ENCODE measurements at regions not wholly inside any gene's neighbourhood (a gene's known extent, or its start where the extent isn't known, plus 50 kb on each side); places are given as distances from the start of the nearest gene placed in this dataset.
A peak's percentile ranks its signal among the peaks of the same experiment; 100 is the strongest.
"Not testable (repeated sequence)": the region's sequence is repeated elsewhere in the genome, so short reads cannot be mapped to it uniquely, and the experiment has no call there.

GRCh38 chr11:13183826-13184196 lies 93.8 kb upstream of the BMAL1 start:
- no peak for DNase-seq

GRCh38 chr11:13184295-13184794 lies 93.2 kb upstream of the BMAL1 start:
- no peak for DNase-seq

- no peak for DNase-seq
Measured at GRCh38 chr11:13188179-13188578, 89.4 kb upstream of the BMAL1 start.

GRCh38 chr11:13189561-13190426 lies 87.8 kb upstream of the BMAL1 start:
- DNase-seq, result no peak

- no peak for DNase-seq
Measured at GRCh38 chr11:13193613-13194012, 84.0 kb upstream of the BMAL1 start.

GRCh38 chr11:13197374-13197773 lies 80.2 kb upstream of the BMAL1 start:
- not testable (repeated sequence) for DNase-seq

- DNase-seq, result no peak
Measured at GRCh38 chr11:13205486-13205885, 72.1 kb upstream of the BMAL1 start.

- no peak for DNase-seq
Measured at GRCh38 chr11:13206086-13206640, 71.4 kb upstream of the BMAL1 start.

- no peak for DNase-seq
Measured at GRCh38 chr11:13207270-13207664, 70.3 kb upstream of the BMAL1 start.

GRCh38 chr11:13207665-13208594 lies 69.7 kb upstream of the BMAL1 start:
- no peak for DNase-seq

- DNase-seq, result no peak
Measured at GRCh38 chr11:13208921-13209320, 68.7 kb upstream of the BMAL1 start.

GRCh38 chr11:13209379-13209778 lies 68.2 kb upstream of the BMAL1 start:
- no peak for DNase-seq

- DNase-seq, result no peak
Measured at GRCh38 chr11:13210424-13210823, 67.2 kb upstream of the BMAL1 start.

- no peak for DNase-seq
Measured at GRCh38 chr11:13214276-13214675, 63.3 kb upstream of the BMAL1 start.

GRCh38 chr11:13215149-13215548 lies 62.4 kb upstream of the BMAL1 start:
- DNase-seq, result no peak

- peak; percentile 74 for DNase-seq
Measured at GRCh38 chr11:13216019-13216710, 61.4 kb upstream of the BMAL1 start.

- DNase-seq, result no peak
Measured at GRCh38 chr11:13216711-13217075, 60.9 kb upstream of the BMAL1 start.

- not testable (repeated sequence) for DNase-seq
Measured at GRCh38 chr11:13218685-13219084, 58.9 kb upstream of the BMAL1 start.

GRCh38 chr11:13220148-13220547 lies 57.4 kb upstream of the BMAL1 start:
- no peak for DNase-seq

- no peak for DNase-seq
Measured at GRCh38 chr11:13221722-13222121, 55.9 kb upstream of the BMAL1 start.

- DNase-seq, result no peak
Measured at GRCh38 chr11:13222285-13222684, 55.3 kb upstream of the BMAL1 start.

- no peak for DNase-seq
Measured at GRCh38 chr11:13223112-13223511, 54.5 kb upstream of the BMAL1 start.

- DNase-seq, result no peak
Measured at GRCh38 chr11:13224324-13224723, 53.3 kb upstream of the BMAL1 start.

Measured in activated CD8-positive, alpha-beta memory T cell treated with anti-CD3 and anti-CD28 coated beads, Interleukin-2, amount 50 U/mL, for 48 hours (primary cell).